H9 (cell line): ENCODE measurements at regions not wholly inside any gene's neighbourhood (a gene's known extent, or its start where the extent isn't known, plus 50 kb on each side); places are given as distances from the start of the nearest gene placed in this dataset.

ENCODE experiments used
- DNase-seq: peaks from one replicate; pipeline ENCODE4 v3.0.0-alpha.2; 2017
- H2AFZ ChIP-seq: one replicate; pipeline ENCODE4 v1.6.1; 2013; ENCODE audit warnings: mild to moderate bottlenecking, low read length, control low read depth, moderate library complexity
- H2AK5ac ChIP-seq: 2 replicates; pipeline ENCODE4 v1.6.1; 2013; ENCODE audit warnings: low read length, control low read depth, mixed read lengths; ENCODE audit not compliant: insufficient read length
- H2BK120ac ChIP-seq: one replicate; pipeline ENCODE4 v1.6.1; 2013; ENCODE audit warnings: low read depth, mild to moderate bottlenecking, low read length, control low read depth, inconsistent platforms; ENCODE audit not compliant: poor library complexity, severe bottlenecking
- H2BK12ac ChIP-seq: 2 replicates; pipeline ENCODE4 v1.6.1; 2013; ENCODE audit warnings: low read length, control low read depth, mixed read lengths, low read depth; ENCODE audit not compliant: insufficient read length
- H2BK15ac ChIP-seq: 2 replicates; pipeline ENCODE4 v1.6.1; 2013; ENCODE audit warnings: low read depth, low read length, control low read depth
- H2BK20ac ChIP-seq: one replicate; pipeline ENCODE4 v1.6.1; 2013; ENCODE audit warnings: low read depth, mild to moderate bottlenecking, low read length, control low read depth, inconsistent platforms; ENCODE audit not compliant: poor library complexity, severe bottlenecking
- H2BK5ac ChIP-seq: 2 replicates; pipeline ENCODE4 v1.6.1; 2013; ENCODE audit warnings: low read length, control low read depth, mixed read lengths; ENCODE audit not compliant: insufficient read length
- H3K14ac ChIP-seq: 2 replicates; pipeline ENCODE4 v1.6.1; 2013; ENCODE audit warnings: low read length, control low read depth; ENCODE audit not compliant: insufficient read depth
- H3K18ac ChIP-seq: 2 replicates; pipeline ENCODE4 v1.6.1; 2013; ENCODE audit warnings: low read depth, mild to moderate bottlenecking, mixed read lengths, low read length, control low read depth; ENCODE audit not compliant: insufficient read length
- H3K23ac ChIP-seq: 2 replicates; pipeline ENCODE4 v1.6.1; 2013; ENCODE audit warnings: low read length, control low read depth, mixed read lengths, low read depth; ENCODE audit not compliant: insufficient read length
- H3K23me2 ChIP-seq: 2 replicates; pipeline ENCODE4 v1.6.1; 2013; ENCODE audit warnings: low read depth, mild to moderate bottlenecking, mixed read lengths, low read length, control low read depth; ENCODE audit not compliant: insufficient read length, poor library complexity, severe bottlenecking
- H3K27ac ChIP-seq: 2 replicates; pipeline ENCODE4 v1.5.1; 2013; ENCODE audit warnings: low read length, control low read depth, mixed read lengths, low read depth; ENCODE audit not compliant: insufficient read length
- H3K27me3 ChIP-seq: 2 replicates; pipeline ENCODE4 v1.6.1; 2013; ENCODE audit warnings: low read length, control low read depth, inconsistent platforms; ENCODE audit not compliant: insufficient read depth
- H3K4ac ChIP-seq: 2 replicates; pipeline ENCODE4 v1.6.1; 2013; ENCODE audit warnings: low read depth, mild to moderate bottlenecking, control low read depth, inconsistent platforms, low read length, moderate library complexity
- H3K4me1 ChIP-seq: 2 replicates; pipeline ENCODE4 v1.6.1; 2013; ENCODE audit warnings: low read length, control low read depth, inconsistent platforms; ENCODE audit not compliant: insufficient read depth
- H3K4me2 ChIP-seq: 2 replicates; pipeline ENCODE4 v1.6.1; 2013; ENCODE audit warnings: low read length, control low read depth, mixed read lengths; ENCODE audit not compliant: insufficient read length, insufficient read depth
- H3K56ac ChIP-seq: 2 replicates; pipeline ENCODE4 v1.6.1; 2013; ENCODE audit warnings: low read depth, mild to moderate bottlenecking, mixed read lengths, low read length, control low read depth; ENCODE audit not compliant: insufficient read length
- H3K79me1 ChIP-seq: 2 replicates; pipeline ENCODE4 v1.6.1; 2013; ENCODE audit warnings: low read depth, mild to moderate bottlenecking, moderate library complexity, low read length, control low read depth, inconsistent platforms; ENCODE audit not compliant: insufficient read depth, poor library complexity, severe bottlenecking
- H3K79me2 ChIP-seq: 2 replicates; pipeline ENCODE4 v1.6.1; 2013; ENCODE audit warnings: low read length, control low read depth, inconsistent platforms; ENCODE audit not compliant: insufficient read depth
- H3K9ac ChIP-seq: 2 replicates; pipeline ENCODE4 v1.6.1; 2013; ENCODE audit warnings: low read length, control low read depth, mixed read lengths; ENCODE audit not compliant: insufficient read length; ENCODE audit errors: extremely low read depth
- H3K9me3 ChIP-seq: one replicate; pipeline ENCODE4 v1.6.1; 2013; ENCODE audit warnings: low read depth, low read length, inconsistent platforms; ENCODE audit not compliant: control insufficient read depth
- H3T11ph ChIP-seq: one replicate; pipeline ENCODE4 v1.6.1; 2013; ENCODE audit warnings: mild to moderate bottlenecking, low read length, control low read depth, inconsistent platforms
- H4K20me1 ChIP-seq: one replicate; pipeline ENCODE4 v1.6.1; 2013; ENCODE audit not compliant: control insufficient read depth, insufficient read length, insufficient read depth
- H4K5ac ChIP-seq: 2 replicates; pipeline ENCODE4 v1.6.1; 2013; ENCODE audit warnings: low read depth, mild to moderate bottlenecking, mixed read lengths, low read length, control low read depth; ENCODE audit not compliant: insufficient read length
- H4K8ac ChIP-seq: replicated peaks from 2 replicates; pipeline ENCODE4 v1.6.1; 2013; ENCODE audit warnings: low read length, control low read depth, mixed read lengths, low read depth; ENCODE audit not compliant: insufficient read length
- H4K91ac ChIP-seq: 2 replicates; pipeline ENCODE4 v1.6.1; 2013; ENCODE audit warnings: low read depth, mild to moderate bottlenecking, moderate library complexity, mixed read lengths, low read length, control low read depth; ENCODE audit not compliant: insufficient read length
- H3K27ac Mint-ChIP-seq, 3 experiments: 2 replicates in 2 of 3; 3 replicates in 1 of 3; pipeline ENCODE4 v1.8.0; 2020 to 2021; ENCODE audit warnings: mixed read lengths in 3 of 3, mild to moderate bottlenecking in 1 of 3, moderate library complexity in 1 of 3
- H3K27me3 Mint-ChIP-seq: 2 replicates; pipeline ENCODE4 v1.8.0; 2021; ENCODE audit warnings: low read depth, mild to moderate bottlenecking, moderate library complexity, mixed read lengths
- H3K36me3 Mint-ChIP-seq, 3 experiments: 2 replicates in 2 of 3; 3 replicates in 1 of 3; pipeline ENCODE4 v1.8.0; 2020 to 2021; ENCODE audit warnings: low read depth in 3 of 3, mixed read lengths in 3 of 3; ENCODE audit not compliant: insufficient read depth in 1 of 3
- H3K4me1 Mint-ChIP-seq, 2 experiments: 2 replicates each; pipeline ENCODE4 v1.8.0; 2020; ENCODE audit warnings: mixed read lengths in 2 of 2
- H3K4me3 Mint-ChIP-seq, 2 experiments: 2 replicates in 1 of 2; 3 replicates in 1 of 2; pipeline ENCODE4 v1.8.0; 2020 to 2021; ENCODE audit warnings: mild to moderate bottlenecking in 2 of 2, mixed read lengths in 2 of 2, moderate library complexity in 1 of 2
- H3K9me3 Mint-ChIP-seq, 2 experiments: 2 replicates in 1 of 2; 3 replicates in 1 of 2; pipeline ENCODE4 v1.8.0; 2020; ENCODE audit warnings: mild to moderate bottlenecking in 2 of 2, mixed read lengths in 2 of 2, moderate library complexity in 1 of 2
- CTCF ChIP-seq: fragments of 200-600 bp; sonication (generic); conservative IDR thresholded peaks from 3 replicates; pipeline ENCODE4 v1.8.0; 2021; ENCODE audit warnings: antibody characterized with exemption, mild to moderate bottlenecking
- WGBS: extraction: QIAGEN DNeasy Blood & Tissue Kit; methylation state at CpG from one replicate; pipeline ENCODE4 v1.1.7; 2013; ENCODE audit warnings: missing lambda C conversion rate, low lambda C conversion rate, mixed read lengths; ENCODE audit not compliant: insufficient read length; ENCODE audit errors: extremely low coverage; 5-methylcytosine and 5-hydroxymethylcytosine counted together

DNA sequence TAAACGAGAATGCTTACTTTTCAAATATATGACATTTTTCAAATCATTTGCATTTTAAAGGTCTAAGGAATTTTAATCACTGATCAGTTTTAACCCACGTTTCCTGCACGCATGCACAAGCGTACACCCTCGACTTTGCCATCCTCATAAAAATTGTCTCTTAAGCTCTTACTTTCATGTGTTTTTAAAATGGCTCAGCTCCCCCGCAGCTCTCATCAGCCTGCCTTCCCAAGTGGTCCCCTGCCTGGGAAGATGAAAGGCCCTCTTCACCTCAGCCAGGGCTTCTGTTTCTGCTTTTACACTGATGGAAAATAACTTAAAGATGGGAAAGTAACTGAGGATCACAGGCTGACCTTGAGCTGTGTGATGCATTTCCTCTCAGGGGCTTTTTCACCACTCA is 131.6 kb upstream of the LSM8 start:
- H3K9me3 Mint-ChIP-seq, result no peaks in the 10 kb centered on the region
- H3K4me2 ChIP-seq, result no peak overlapping the region
- H3K27ac Mint-ChIP-seq, result peak overlapping the region in 1 of 3 experiments; percentile 20; a peak in 1 of 7 replicates

More for the DNA sequence above, 131.6 kb upstream of the LSM8 start:
- Histone ChIP-seq H3T11ph (no peak overlapping the region), H2BK15ac (no peak overlapping the region), H3K4me1 (no peaks in the 10 kb centered on the region), H3K56ac (no peak overlapping the region), H4K8ac (no peak overlapping the region), H2BK12ac (no peak overlapping the region), H4K91ac (no peak overlapping the region), H3K23ac (no peak overlapping the region), H2BK5ac (no peak overlapping the region), H3K4ac (no peak overlapping the region), H3K27ac (no peak overlapping the region), H2BK20ac (no peak overlapping the region), H3K18ac (no peak overlapping the region), H4K20me1 (no peaks in the 10 kb centered on the region), H3K79me2 (no peaks in the 10 kb centered on the region), H2AK5ac (no peak overlapping the region), H2BK120ac (no peak overlapping the region), H4K5ac (no peak overlapping the region), H2AFZ (no peak overlapping the region), H3K23me2 (no peaks in the 10 kb centered on the region), H3K27me3 (no peaks in the 10 kb centered on the region; the same call in 1 of the 2 replicates), H3K9ac (no peak overlapping the region), H3K79me1 (no peaks in the 10 kb centered on the region), H3K9me3 (no peaks in the 10 kb centered on the region), H3K14ac (no peak overlapping the region)
- DNase-seq, result no peak
- Mint-ChIP-seq H3K36me3 (no peaks in the 10 kb centered on the region), H3K4me3 (no peak overlapping the region), H3K27me3 (no peaks in the 10 kb centered on the region), H3K4me1 (peaks cover 0 to 4% of the 10 kb centered on the region in 2 experiments; a peak in 3 of 4 replicates)
- no peak for TF ChIP-seq CTCF
- no CpG with 5 or more reads among the region's 6 CpGs for WGBS
